Gastroesophageal sphincter (tissue), 3 donors: ENCODE measurements at regions not wholly inside any gene's neighbourhood (a gene's known extent, or its start where the extent isn't known, plus 50 kb on each side); places are given as distances from the start of the nearest gene placed in this dataset.

Source experiments
- CTCF ChIP-seq, 4 experiments: fragments of 200-600 bp in 2 of 4; fragments of 450-650 bp in 2 of 4; sonication (generic) in 1 of 4; IDR thresholded peaks; one replicate each; pipeline ENCODE4 v1.5.1; 2017 to 2019; ENCODE audit warnings: antibody characterized with exemption in 4 of 4, mild to moderate bottlenecking in 2 of 4, moderate library complexity in 2 of 4
- EP300 ChIP-seq: sonication (generic); formaldehyde crosslinking; IDR thresholded peaks from one replicate; pipeline ENCODE4 v1.6.1; 2017; ENCODE audit warnings: antibody characterized with exemption, mild to moderate bottlenecking
- POLR2AphosphoS5 ChIP-seq: sonication (generic); formaldehyde crosslinking; IDR thresholded peaks from one replicate; pipeline ENCODE4 v1.6.1; 2017; ENCODE audit warnings: antibody characterized with exemption

DNA sequence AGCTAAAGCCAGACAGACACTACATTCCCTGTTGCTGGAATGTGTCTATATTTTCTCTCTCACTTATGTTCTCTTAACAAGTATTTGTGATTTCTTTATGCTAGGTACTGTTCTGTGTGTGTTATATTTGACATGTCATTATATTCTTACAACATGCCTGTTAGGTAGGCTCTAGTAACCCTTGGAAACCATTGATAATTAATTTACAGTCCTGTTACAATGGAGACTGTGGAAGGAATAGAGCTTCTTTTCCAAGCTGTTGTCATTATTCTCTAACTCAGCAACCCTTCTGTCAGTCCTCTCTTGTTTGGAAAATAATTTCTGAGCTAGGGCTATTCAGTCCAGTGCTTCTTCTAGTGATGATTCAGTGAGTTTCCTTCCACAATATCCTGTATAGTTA is 419.1 kb upstream of the BOD1L1 start:
- TF ChIP-seq CTCF (IDR thresholded peaks at IDR 0.05) (no peak), POLR2AphosphoS5 (no peak), EP300 (no peak)
